Hematopoietic multipotent progenitor cell (in vitro differentiated cells): ENCODE measurements at regions not wholly inside any gene's neighbourhood (a gene's known extent, or its start where the extent isn't known, plus 50 kb on each side); places are given as distances from the start of the nearest gene placed in this dataset.

Experiments
- DNase-seq, 3 donors: peaks; one replicate each; pipeline ENCODE4 v3.0.0-alpha.2; 2011 to 2015; ENCODE audit warnings: low read depth in 2 of 3, low spot score in 2 of 3

- DNase-seq = no peak
Measured at GRCh38 chr2:145260674-145261073, 740.8 kb upstream of the ZEB2 start.

- DNase-seq = peak in 2 of 3 donors; percentile 10 to 54
Measured at GRCh38 chr2:145260081-145260480, 740.2 kb upstream of the ZEB2 start.

- DNase-seq = peak in 2 of 3 donors; percentile 69 to 89
Measured at GRCh38 chr2:145258903-145259579, 739.1 kb upstream of the ZEB2 start.

GRCh38 chr2:145257931-145258330, 738.0 kb upstream of the ZEB2 start:
- DNase-seq = no peak

- no peak for DNase-seq
Measured at GRCh38 chr2:145256551-145256950, 736.6 kb upstream of the ZEB2 start.

- no peak for DNase-seq
Measured at GRCh38 chr2:145254291-145254690, 734.4 kb upstream of the ZEB2 start.

- no peak for DNase-seq
Measured at GRCh38 chr2:145253492-145253891, 733.6 kb upstream of the ZEB2 start.

GRCh38 chr2:145245268-145245870, 725.5 kb upstream of the ZEB2 start:
- no peak for DNase-seq

GRCh38 chr2:145235312-145235711, 715.4 kb upstream of the ZEB2 start:
- no peak for DNase-seq

- DNase-seq = no peak
Measured at GRCh38 chr2:145230546-145230945, 710.6 kb upstream of the ZEB2 start.

GRCh38 chr2:145228506-145228905, 708.6 kb upstream of the ZEB2 start:
- no peak for DNase-seq

- no peak for DNase-seq
Measured at GRCh38 chr2:145226901-145227300, 707.0 kb upstream of the ZEB2 start.

GRCh38 chr2:145221516-145221915, 701.6 kb upstream of the ZEB2 start:
- no peak for DNase-seq

- DNase-seq = peak in 1 of 3 donors; percentile 7
Measured at GRCh38 chr2:145221032-145221431, 701.1 kb upstream of the ZEB2 start.

- no peak for DNase-seq
Measured at GRCh38 chr2:145220496-145220895, 700.6 kb upstream of the ZEB2 start.

GRCh38 chr2:145207884-145208283, 688.0 kb upstream of the ZEB2 start:
- DNase-seq = no peak

GRCh38 chr2:145206496-145207281, 686.8 kb upstream of the ZEB2 start:
- no peak for DNase-seq

- DNase-seq = no peak
Measured at GRCh38 chr2:145203891-145204290, 684.0 kb upstream of the ZEB2 start.

GRCh38 chr2:145199827-145200706, 680.1 kb upstream of the ZEB2 start:
- DNase-seq = no peak

GRCh38 chr2:145199042-145199441, 679.1 kb upstream of the ZEB2 start:
- no peak for DNase-seq

- no peak for DNase-seq
Measured at GRCh38 chr2:145198555-145198954, 678.6 kb upstream of the ZEB2 start.
